ENCODE measurements at regions not wholly inside any gene's neighbourhood (a gene's known extent, or its start where the extent isn't known, plus 50 kb on each side); places are given as distances from the start of the nearest gene placed in this dataset.

- intact Hi-C loops (cut with DNase I; ENCODE audit: low total_unique reads): no loop called here
- no peak for DNase-seq (ENCODE audit: low spot score in 2 of 2)
- 100% methylated on average over 1 of the region's 1 CpG for WGBS, 2 donors
- H3K4me3 ChIP-seq (ENCODE audit: low read depth, poor library complexity, severe bottlenecking): no peak overlapping the region
- TF ChIP-seq POLR2A (IDR thresholded peaks at IDR 0.05) (no peak), CTCF (IDR thresholded peaks at IDR 0.05) (no peak)
Measured at GRCh38 chr6:40727271-40727670, 140.1 kb upstream of the LRFN2 start.

GRCh38 chr6:40726853-40727252 lies 139.7 kb upstream of the LRFN2 start:
- no peak for DNase-seq (ENCODE audit: low spot score in 2 of 2)
- TF ChIP-seq CTCF (IDR thresholded peaks at IDR 0.05): no peak
- intact Hi-C loops (cut with DNase I; ENCODE audit: low total_unique reads): no loop called here
- WGBS, 2 donors: 80 to 85% methylated on average over 5 of the region's 5 CpGs
- no peak overlapping the region for H3K4me3 ChIP-seq (ENCODE audit: low read depth, poor library complexity, severe bottlenecking)

DNA sequence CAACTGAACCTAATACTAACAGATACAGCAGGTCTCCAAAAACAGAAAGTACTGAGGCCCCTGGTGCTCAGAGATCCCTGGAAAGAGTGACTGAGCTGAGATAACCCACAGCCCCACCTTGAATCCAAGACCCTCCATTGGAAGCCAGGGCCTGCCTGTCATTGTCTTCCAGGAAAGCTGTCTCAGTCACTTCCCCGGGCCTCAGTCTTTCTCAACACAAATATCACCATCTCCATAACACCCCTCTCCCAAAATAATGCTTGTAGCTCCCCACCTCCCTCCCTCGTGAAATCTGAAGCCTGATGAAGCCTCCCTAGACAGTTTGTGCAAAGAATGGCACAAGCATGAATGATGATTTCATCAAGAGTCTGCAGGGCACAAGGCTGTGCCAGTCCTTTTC lies 138.2 kb upstream of the LRFN2 start:
- WGBS, 2 donors: 72 to 77% methylated on average over 2 of the region's 2 CpGs
- H3K4me3 ChIP-seq (ENCODE audit: low read depth, poor library complexity, severe bottlenecking): no peak overlapping the region

DNA sequence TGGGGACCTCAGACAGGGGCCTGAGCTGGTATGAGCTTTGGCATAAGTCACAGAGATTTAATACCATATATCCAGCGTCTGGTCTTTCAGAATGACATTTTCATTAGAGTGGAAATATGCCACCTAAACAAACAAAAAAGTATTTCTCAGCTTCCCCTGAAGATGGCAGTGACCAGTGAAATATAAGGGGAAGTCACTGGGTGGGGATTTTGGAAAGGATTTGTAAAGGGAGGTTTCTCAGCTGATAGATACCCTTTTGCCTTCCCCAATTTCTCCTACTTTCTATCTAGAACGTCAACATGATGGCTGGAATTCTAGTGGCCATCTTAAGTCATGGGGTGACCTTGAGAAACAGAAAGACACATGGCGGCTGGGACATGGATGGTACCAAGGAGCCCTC lies 137.7 kb upstream of the LRFN2 start:
- peak in 1 of 2 donors; percentile 32 for DNase-seq (ENCODE audit: low spot score in 2 of 2)
- no peak for TF ChIP-seq CTCF (IDR thresholded peaks at IDR 0.05)
- no peak for TF ChIP-seq POLR2A (IDR thresholded peaks at IDR 0.05)
- WGBS, 2 donors: 82 to 88% methylated on average over 3 of the region's 3 CpGs
- intact Hi-C loops (cut with DNase I; ENCODE audit: low total_unique reads): no loop called here
- no peak overlapping the region for H3K4me3 ChIP-seq (ENCODE audit: low read depth, poor library complexity, severe bottlenecking)

More for the DNA sequence above, 138.2 kb upstream of the LRFN2 start:
- intact Hi-C loops (cut with DNase I; ENCODE audit: low total_unique reads): no loop called here
- TF ChIP-seq CTCF (IDR thresholded peaks at IDR 0.05) (no peak), POLR2A (IDR thresholded peaks at IDR 0.05) (no peak)
- peak in 1 of 2 donors; percentile 53 for DNase-seq (ENCODE audit: low spot score in 2 of 2)

GRCh38 chr6:40723967-40724366 lies 136.8 kb upstream of the LRFN2 start:
- no peak overlapping the region for H3K4me3 ChIP-seq (ENCODE audit: low read depth, poor library complexity, severe bottlenecking)
- intact Hi-C loops (cut with DNase I; ENCODE audit: low total_unique reads): no loop called here
- WGBS, 2 donors: 63 to 69% methylated on average over 5 of the region's 5 CpGs
- TF ChIP-seq POLR2A (IDR thresholded peaks at IDR 0.05) (no peak), CTCF (IDR thresholded peaks at IDR 0.05) (no peak)
- DNase-seq (ENCODE audit: low spot score in 2 of 2): peak in 1 of 2 donors; percentile 26

DNA sequence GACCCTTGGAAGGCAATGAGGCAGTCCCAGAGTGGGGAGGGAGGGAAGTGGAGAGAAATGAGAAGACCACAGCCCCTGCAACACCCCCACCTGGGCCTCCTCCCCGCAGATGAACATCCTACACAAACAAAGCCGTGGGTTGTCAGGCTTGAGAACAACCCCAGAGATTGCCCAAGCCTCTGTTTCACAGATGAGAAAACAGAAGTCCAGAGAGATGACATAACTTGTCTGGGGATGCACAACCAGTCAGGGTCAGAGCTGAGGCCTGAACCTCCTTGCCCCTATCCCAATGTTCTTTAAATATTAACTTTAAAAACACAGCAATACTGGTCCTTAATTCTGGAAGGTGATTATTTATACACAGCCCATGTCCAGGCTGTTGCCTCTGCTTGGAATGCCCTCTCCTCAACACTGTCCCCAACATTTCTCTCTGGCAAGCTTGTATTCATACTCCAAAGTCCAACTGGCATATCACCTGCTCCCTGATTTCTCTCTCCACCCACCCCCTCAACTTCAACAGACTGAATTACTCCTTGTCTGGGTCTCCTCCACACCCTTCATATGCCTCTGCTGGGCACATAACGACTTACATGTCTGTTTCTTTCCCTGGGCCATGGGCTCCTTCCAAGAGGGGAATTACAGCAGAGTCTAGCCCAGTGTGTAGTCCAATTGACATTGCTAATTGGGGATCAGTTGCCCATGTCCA lies 135.5 kb upstream of the LRFN2 start:
- intact Hi-C loops (cut with DNase I; ENCODE audit: low total_unique reads): no loop called here
- WGBS, 2 donors: 76 to 80% methylated on average over 3 of the region's 3 CpGs
- DNase-seq (ENCODE audit: low spot score in 2 of 2): peak in 1 of 2 donors; percentile 26
- no peak overlapping the region for H3K4me3 ChIP-seq (ENCODE audit: low read depth, poor library complexity, severe bottlenecking)
- TF ChIP-seq POLR2A (IDR thresholded peaks at IDR 0.05): no peak
- no peak for TF ChIP-seq CTCF (IDR thresholded peaks at IDR 0.05)
